Gastrocnemius medialis (tissue), 4 donors: ENCODE measurements at regions not wholly inside any gene's neighbourhood (a gene's known extent, or its start where the extent isn't known, plus 50 kb on each side); places are given as distances from the start of the nearest gene placed in this dataset.

Source experiments
- CTCF ChIP-seq, 5 experiments: fragments of 450-650 bp in 3 of 5; fragments of 200-600 bp in 2 of 5; sonication (generic) in 2 of 5; IDR thresholded peaks in 4 of 5; conservative IDR thresholded peaks in 1 of 5; 1 replicate in 4 of 5; 2 replicates in 1 of 5; pipeline ENCODE4 v1.5.1; 2016 to 2019; ENCODE audit warnings: antibody characterized with exemption in 5 of 5, mild to moderate bottlenecking in 3 of 5, moderate library complexity in 3 of 5
- POLR2A ChIP-seq, 2 donors: fragments of 450-650 bp; IDR thresholded peaks; one replicate each; pipeline ENCODE4 v1.6.1; 2017; ENCODE audit warnings: antibody characterized with exemption in 2 of 2, mild to moderate bottlenecking in 2 of 2, moderate library complexity in 2 of 2

GRCh38 chr11:107179829-107180228, 161.6 kb upstream of the GUCY1A2 start:
- TF ChIP-seq POLR2A (IDR thresholded peaks at IDR 0.05) (no peak), CTCF (IDR thresholded peaks at IDR 0.05 in 4 of 5, conservative IDR thresholded peaks at IDR 0.05 in 1 of 5) (no peak)
